Activated T-helper 1 cell treated with anti-CD3 and anti-CD28 coated beads, Interleukin-2, amount 50 U/mL, for 16 hours (primary cell): ENCODE measurements at regions not wholly inside any gene's neighbourhood (a gene's known extent, or its start where the extent isn't known, plus 50 kb on each side); places are given as distances from the start of the nearest gene placed in this dataset.

Source experiments
- DNase-seq, 2 donors: peaks; one replicate each; pipeline ENCODE4 v3.0.0-alpha.2; 2020; ENCODE audit warnings: low read depth in 1 of 2, low spot score in 1 of 2

DNA sequence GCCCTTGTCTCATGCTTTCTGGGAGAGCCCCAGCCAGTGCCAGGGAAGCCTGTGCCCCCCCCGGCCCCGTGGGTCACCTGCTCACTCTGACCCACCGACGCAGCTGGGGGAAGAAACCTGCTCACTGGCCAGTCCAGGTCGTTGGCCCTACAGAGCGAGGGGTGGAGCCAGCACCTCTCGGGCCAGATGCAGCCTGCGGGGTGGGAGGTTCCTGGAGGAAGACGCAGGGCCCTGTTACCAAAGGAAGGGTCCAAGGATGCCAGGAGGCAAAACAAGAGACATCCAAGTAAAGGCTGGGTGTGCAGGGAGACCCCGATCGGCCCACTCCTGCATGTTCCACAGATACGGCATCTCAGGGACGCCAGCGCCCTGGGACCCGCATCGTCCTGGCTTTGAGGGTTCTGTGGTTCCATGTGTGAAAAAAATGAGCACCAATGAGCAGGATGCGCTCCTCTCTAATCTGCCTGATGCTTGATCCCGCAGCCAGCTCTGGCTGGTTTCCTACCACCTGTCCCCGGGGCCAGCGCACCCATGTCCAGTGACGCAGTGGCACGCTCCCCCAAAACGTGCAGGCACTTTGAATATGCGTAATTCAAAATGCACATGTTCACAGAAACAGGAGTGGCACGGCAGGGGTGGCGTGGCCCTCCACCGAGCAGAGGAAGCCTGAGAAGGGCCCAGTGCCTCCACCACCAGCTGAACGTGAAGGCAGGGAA lies 66.0 kb upstream of the GALNT9 start:
- DNase-seq = no peak

GRCh38 chr12:132393991-132394949 lies 64.9 kb upstream of the GALNT9 start:
- DNase-seq = no peak

DNA sequence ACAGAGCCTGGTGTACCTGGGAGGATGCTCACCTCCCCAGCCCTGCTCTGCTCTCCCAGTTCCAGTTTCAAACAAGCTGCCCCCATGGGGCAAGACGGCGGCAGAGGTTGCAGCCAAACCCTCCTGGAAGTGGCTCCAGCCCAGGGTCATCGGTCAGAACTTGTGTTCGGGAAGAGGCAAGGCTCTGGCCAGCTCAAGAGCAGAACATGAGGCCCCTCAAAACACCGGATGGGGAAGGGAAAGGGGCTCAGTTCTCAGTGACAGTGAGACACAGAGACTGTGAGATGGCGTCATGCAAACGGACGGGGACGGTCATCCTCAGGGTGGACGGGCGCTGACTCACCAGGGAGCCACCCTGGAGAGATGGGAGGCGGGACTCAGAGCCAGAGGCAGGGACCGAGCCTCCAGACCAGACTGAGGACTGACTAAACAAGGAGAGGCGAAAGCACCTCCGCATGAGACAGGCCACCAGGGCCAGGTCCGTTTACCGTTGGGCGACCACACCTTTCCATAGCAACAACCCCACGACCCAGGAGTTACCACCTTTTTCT lies 63.9 kb upstream of the GALNT9 start:
- DNase-seq = no peak

GRCh38 chr12:132392389-132393244 lies 63.2 kb upstream of the GALNT9 start:
- DNase-seq = no peak

DNA sequence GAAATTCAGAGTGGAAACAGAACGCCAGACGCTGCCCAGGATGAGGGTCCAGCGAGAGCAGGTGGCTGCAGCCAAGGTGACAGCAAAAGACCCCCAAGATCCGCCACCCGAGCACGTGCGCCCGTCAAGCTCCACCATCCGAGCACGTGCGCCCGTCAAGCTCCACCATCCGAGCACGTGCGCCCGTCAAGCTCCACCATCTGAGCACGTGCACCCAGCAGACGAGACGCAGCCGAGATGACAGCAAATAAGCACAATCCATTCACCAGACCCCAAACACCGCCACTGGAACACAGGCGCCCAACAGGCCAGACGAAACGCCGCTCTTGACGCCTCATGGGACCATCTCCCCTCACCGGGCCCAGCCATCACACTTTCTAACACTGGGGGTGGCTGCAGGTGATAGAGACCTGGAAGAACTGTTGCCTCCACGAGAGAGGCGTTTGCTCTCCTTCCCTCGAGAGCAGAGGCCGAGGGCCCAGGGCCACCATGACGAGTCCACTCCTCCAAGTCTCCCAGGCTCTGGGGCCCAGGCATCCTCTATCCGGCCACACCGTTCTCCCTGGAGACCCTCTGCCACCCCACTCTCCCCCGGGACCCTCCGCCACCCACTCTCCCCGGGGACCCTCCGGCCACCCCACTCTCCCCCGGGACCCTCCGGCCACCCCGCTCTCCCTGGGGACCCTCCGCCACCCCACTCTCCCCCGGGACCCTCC lies 62.1 kb upstream of the GALNT9 start:
- DNase-seq = no peak

DNA sequence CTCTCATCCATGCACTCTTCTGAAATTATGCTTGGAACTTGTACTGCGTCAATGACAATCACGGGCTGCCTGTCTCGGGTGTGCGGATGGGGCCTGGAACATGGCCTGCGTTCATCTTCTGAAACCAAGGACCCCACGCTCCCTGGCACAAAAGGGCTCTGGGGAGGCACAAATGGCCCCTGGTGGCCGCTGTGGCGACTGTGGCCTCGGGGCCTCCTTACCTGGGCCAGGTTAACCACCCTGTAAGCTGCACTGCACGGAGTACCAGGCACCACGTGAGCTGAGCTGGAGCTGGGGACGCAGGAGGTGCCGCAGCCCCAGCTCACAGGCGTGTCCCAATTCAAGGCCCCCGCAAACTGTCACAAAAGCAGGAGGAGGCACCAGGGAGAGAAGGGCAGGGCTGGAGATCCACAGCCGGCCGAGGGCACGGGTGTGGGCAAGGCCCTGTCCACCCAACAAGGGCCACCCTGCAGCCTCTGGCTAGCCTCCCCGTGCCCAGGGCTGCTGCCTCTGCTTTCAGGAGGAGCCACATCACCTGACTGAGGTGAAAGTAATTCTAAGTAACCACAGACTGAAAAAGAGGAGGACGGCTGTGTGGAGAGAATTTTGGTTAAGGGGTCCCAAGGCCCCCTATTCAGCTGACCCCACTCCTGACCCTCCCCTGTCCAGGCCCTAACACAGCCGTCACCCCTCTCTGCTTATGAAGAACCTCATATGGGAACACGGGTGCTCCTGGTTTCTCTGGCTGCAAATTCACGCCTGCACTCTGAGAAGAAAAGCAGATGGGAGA lies 61.1 kb upstream of the GALNT9 start:
- DNase-seq = no peak

- no peak for DNase-seq
These were observed 60.3 kb upstream of the GALNT9 start for GRCh38 chr12:132389526-132390286.

- DNase-seq = no peak
These were observed 59.6 kb upstream of the GALNT9 start for GRCh38 chr12:132389026-132389425.

DNA sequence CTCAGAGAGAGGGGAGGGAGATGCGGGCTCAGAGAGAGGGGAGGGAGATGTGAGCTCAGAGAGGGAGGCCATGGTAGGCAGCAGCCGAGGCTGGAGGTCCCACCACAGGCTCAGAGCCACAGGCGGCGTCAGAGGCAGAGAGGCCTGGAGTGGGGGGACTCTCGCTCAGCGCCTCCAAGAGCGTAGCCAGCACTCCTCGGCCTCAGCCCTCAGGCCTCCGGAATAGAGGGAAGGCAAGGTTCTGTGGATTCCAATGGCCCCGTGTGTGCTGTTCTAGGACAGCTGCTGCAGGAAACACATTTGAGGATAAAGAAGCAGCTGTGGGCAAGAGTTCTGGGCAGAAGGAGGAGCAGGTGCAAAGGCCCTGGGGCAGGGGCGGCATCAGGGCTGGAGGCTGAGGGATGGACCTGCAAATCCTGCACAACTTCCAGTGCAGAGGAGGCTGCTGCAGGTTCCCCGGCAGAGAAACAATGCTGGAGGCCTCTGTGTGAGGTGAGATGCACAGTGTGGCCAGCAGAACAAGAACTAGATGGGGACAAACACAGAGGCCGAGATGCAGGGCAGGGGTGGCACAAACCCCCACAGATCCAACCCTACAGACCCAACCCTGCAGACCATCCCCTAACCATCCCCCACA lies 59.1 kb upstream of the GALNT9 start:
- no peak for DNase-seq

DNA sequence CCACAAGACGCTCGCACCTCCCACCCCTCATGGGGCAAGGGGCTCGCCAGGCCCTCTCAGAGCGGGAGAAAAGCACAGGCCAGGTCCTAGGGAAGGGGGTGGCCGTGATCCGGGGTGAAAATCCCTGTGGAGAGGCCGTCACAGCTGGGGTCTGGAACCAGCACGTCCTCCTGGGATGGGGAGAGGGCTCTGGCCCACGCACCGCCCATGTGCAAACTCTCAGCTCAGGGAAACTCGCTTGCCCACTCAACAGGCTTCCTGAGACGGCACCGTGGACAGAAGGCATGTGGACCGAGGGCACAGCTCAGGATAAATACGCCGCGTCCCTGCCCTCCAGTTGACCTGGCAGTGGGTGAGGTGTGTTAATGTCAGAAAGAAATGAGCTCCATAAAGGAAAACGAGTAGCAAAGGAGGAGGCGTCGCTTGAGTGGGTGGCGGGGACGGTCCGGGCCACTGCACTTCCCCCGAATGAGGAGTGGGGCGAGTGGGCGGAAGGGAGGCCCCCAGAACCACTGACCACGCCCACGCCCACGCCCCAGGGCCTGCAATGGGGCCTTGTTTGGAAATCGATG lies 57.6 kb upstream of the GALNT9 start:
- DNase-seq = no peak

DNA sequence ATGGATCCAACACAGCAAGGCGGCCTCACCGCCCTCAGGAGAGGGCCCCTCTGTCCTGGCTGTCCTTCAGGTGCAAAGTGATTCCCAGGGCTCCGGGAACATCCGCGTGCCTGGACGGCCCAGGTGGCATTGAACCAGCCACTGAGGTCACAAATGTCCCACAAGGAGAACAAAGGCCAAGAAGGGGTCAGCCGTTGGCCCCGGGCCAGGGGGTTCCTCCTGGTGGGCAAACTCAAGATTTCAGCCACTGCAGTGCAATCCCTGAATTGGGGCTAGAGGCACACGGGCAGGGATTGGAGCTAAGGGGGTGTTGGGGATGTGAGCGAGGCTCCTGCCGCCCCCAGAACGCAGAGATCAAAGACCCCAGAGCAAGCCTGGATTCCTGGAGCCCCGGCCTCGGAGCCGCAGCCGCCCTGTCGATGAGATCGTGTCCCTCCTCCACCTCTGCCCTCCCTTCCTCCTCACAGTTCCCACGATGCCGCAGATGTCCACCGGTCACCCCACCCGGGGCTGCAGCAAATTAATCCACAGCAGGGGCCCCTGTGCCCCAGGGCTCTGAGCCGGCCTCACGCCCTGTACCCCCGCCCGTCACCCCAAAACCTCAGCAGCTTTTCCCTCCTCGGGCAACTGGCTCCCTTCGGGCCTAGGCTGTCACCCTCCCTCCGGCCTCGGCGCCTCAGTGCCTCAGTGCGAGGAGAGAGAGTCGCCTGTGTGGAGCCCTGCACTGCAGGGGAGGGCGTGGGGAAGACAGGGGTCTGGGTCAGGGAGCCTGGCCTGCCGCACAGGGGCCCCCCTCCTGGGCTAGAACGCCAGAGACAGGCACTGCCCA lies 56.7 kb upstream of the GALNT9 start:
- no peak for DNase-seq

- no peak for DNase-seq
These were observed 55.8 kb upstream of the GALNT9 start for GRCh38 chr12:132384916-132385774.

GRCh38 chr12:132380641-132381040 lies 51.3 kb upstream of the GALNT9 start:
- DNase-seq = no peak

GRCh38 chr12:132379996-132380395 lies 50.6 kb upstream of the GALNT9 start:
- DNase-seq = no peak

DNA sequence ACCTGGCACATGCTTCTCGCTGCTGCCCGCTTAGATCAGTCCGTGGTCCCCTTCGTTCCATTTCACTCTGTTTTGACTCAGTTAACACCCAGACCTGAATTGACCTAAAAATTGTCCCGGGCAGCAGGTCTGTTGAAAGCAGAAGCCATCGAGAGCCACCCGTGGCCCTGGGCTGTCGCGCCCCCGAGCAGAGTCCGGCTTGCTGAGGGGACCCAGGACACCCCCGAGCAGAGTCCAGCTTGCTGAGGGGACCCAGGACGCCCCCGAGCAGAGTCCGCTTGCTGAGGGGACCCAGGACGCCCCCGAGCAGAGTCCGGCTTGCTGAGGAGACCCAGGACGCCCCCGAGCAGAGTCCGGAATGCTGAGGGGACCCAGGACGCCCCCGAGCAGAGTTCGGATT lies 50.2 kb upstream of the GALNT9 start:
- no peak for DNase-seq
